Vagina (tissue), 2 donors: ENCODE measurements at regions not wholly inside any gene's neighbourhood (a gene's known extent, or its start where the extent isn't known, plus 50 kb on each side); places are given as distances from the start of the nearest gene placed in this dataset.

Experiments
- CTCF ChIP-seq, 3 experiments: fragments of 450-650 bp in 2 of 3; fragments of 200-600 bp in 1 of 3; sonication (generic) in 1 of 3; IDR thresholded peaks; one replicate each; pipeline ENCODE4 v1.5.1; 2017 to 2019; ENCODE audit warnings: antibody characterized with exemption in 3 of 3, mild to moderate bottlenecking in 2 of 3, moderate library complexity in 2 of 3
- POLR2A ChIP-seq, 2 donors: fragments of 450-650 bp; IDR thresholded peaks; one replicate each; pipeline ENCODE4 v1.6.1; 2017; ENCODE audit warnings: antibody characterized with exemption in 2 of 2, mild to moderate bottlenecking in 2 of 2, moderate library complexity in 2 of 2

GRCh38 chr17:56708670-56709410, 115.3 kb downstream of the NOG start:
- no peak for TF ChIP-seq POLR2A (IDR thresholded peaks at IDR 0.05)
- TF ChIP-seq CTCF (IDR thresholded peaks at IDR 0.05): no peak
